Effector memory CD4-positive, alpha-beta T cell (primary cell): ENCODE measurements at regions not wholly inside any gene's neighbourhood (a gene's known extent, or its start where the extent isn't known, plus 50 kb on each side); places are given as distances from the start of the nearest gene placed in this dataset.

Experiments used
- DNase-seq, 3 donors: peaks; one replicate each; pipeline ENCODE4 v3.0.0-alpha.2; 2020
- H3K27ac ChIP-seq: 2 replicates; pipeline ENCODE4 v1.7.0; 2013; ENCODE audit warnings: mild to moderate bottlenecking, low read length, moderate library complexity; ENCODE audit not compliant: insufficient read depth, poor library complexity, severe bottlenecking
- H3K27me3 ChIP-seq: replicated peaks from 2 replicates; pipeline ENCODE4 v1.7.0; 2013; ENCODE audit warnings: mild to moderate bottlenecking, low read length; ENCODE audit not compliant: insufficient read depth, control insufficient read depth, poor library complexity, severe bottlenecking
- H3K36me3 ChIP-seq: 2 replicates; pipeline ENCODE4 v1.7.0; 2013; ENCODE audit warnings: mild to moderate bottlenecking, low read length, moderate library complexity; ENCODE audit not compliant: control insufficient read depth, insufficient read depth
- H3K4me1 ChIP-seq: 2 replicates; pipeline ENCODE4 v1.7.0; 2013; ENCODE audit warnings: low read length, mild to moderate bottlenecking; ENCODE audit not compliant: control insufficient read depth, insufficient read depth, poor library complexity, severe bottlenecking
- H3K4me3 ChIP-seq: 2 replicates; pipeline ENCODE4 v1.7.0; 2013; ENCODE audit warnings: low read length, low read depth, mild to moderate bottlenecking; ENCODE audit not compliant: insufficient read depth, poor library complexity, severe bottlenecking
- H3K9me3 ChIP-seq: 2 replicates; pipeline ENCODE4 v1.7.0; 2013; ENCODE audit warnings: mild to moderate bottlenecking, low read length, moderate library complexity; ENCODE audit not compliant: control insufficient read depth

- H3K4me3 ChIP-seq = no peak overlapping the region
Observed at GRCh38 chr2:196224756-196225155, 53.4 kb upstream of the STK17B start.

GRCh38 chr2:196225213-196225612 lies 53.8 kb upstream of the STK17B start:
- Histone ChIP-seq H3K4me1 (peaks cover 24% of the 10 kb centered on the region), H3K4me3 (no peak overlapping the region), H3K9me3 (no peaks in the 10 kb centered on the region), H3K36me3 (no peaks in the 10 kb centered on the region), H3K27ac (no peak overlapping the region), H3K27me3 (no peaks in the 10 kb centered on the region)
- DNase-seq = no peak

More at GRCh38 chr2:196224756-196225155, 53.4 kb upstream of the STK17B start:
- no peaks in the 10 kb centered on the region for H3K9me3 ChIP-seq
- no peaks in the 10 kb centered on the region for H3K36me3 ChIP-seq
- DNase-seq = no peak
- H3K27me3 ChIP-seq = no peaks in the 10 kb centered on the region
- peaks cover 21% of the 10 kb centered on the region for H3K4me1 ChIP-seq
- no peak overlapping the region for H3K27ac ChIP-seq

- Histone ChIP-seq H3K27me3 (no peaks in the 10 kb centered on the region), H3K4me3 (no peak overlapping the region), H3K36me3 (no peaks in the 10 kb centered on the region), H3K27ac (no peak overlapping the region), H3K4me1 (peaks cover 31% of the 10 kb centered on the region), H3K9me3 (no peaks in the 10 kb centered on the region)
- no peak for DNase-seq
Observed at GRCh38 chr2:196226058-196226706, 54.8 kb upstream of the STK17B start.

- H3K36me3 ChIP-seq = no peaks in the 10 kb centered on the region
- H3K4me1 ChIP-seq = peaks cover 34% of the 10 kb centered on the region
Observed at GRCh38 chr2:196226707-196227065, 55.3 kb upstream of the STK17B start.

GRCh38 chr2:196229013-196229412 lies 57.6 kb upstream of the STK17B start:
- Histone ChIP-seq H3K36me3 (no peaks in the 10 kb centered on the region), H3K27me3 (no peaks in the 10 kb centered on the region), H3K9me3 (no peaks in the 10 kb centered on the region), H3K4me3 (no peak overlapping the region), H3K4me1 (peaks cover 47% of the 10 kb centered on the region), H3K27ac (peak overlapping the region; percentile 87)
- DNase-seq = no peak

More at GRCh38 chr2:196226707-196227065, 55.3 kb upstream of the STK17B start:
- H3K27me3 ChIP-seq = no peaks in the 10 kb centered on the region
- H3K4me3 ChIP-seq = no peak overlapping the region
- no peak overlapping the region for H3K27ac ChIP-seq
- H3K9me3 ChIP-seq = no peaks in the 10 kb centered on the region
- DNase-seq = no peak

GRCh38 chr2:196230061-196230854 lies 58.9 kb upstream of the STK17B start:
- no peak overlapping the region for H3K4me3 ChIP-seq
- DNase-seq = peak; percentile 63 to 69 (median 65)

GRCh38 chr2:196233021-196233804 lies 61.8 kb upstream of the STK17B start:
- no peak for DNase-seq
- Histone ChIP-seq H3K4me3 (no peak overlapping the region), H3K4me1 (peaks cover 56% of the 10 kb centered on the region), H3K27me3 (no peaks in the 10 kb centered on the region), H3K27ac (peak overlapping the region; percentile 54), H3K9me3 (no peaks in the 10 kb centered on the region), H3K36me3 (no peaks in the 10 kb centered on the region)

More at GRCh38 chr2:196230061-196230854, 58.9 kb upstream of the STK17B start:
- H3K4me1 ChIP-seq = peaks cover 59% of the 10 kb centered on the region
- peak overlapping the region; percentile 87 for H3K27ac ChIP-seq
- H3K27me3 ChIP-seq = no peaks in the 10 kb centered on the region
- H3K9me3 ChIP-seq = no peaks in the 10 kb centered on the region
- H3K36me3 ChIP-seq = no peaks in the 10 kb centered on the region

- H3K27me3 ChIP-seq = no peaks in the 10 kb centered on the region
- no peaks in the 10 kb centered on the region for H3K9me3 ChIP-seq
- H3K27ac ChIP-seq = peak overlapping the region; percentile 54
- no peaks in the 10 kb centered on the region for H3K36me3 ChIP-seq
- H3K4me3 ChIP-seq = no peak overlapping the region
- peaks cover 61% of the 10 kb centered on the region for H3K4me1 ChIP-seq
- no peak for DNase-seq
Observed at GRCh38 chr2:196233805-196234475, 62.6 kb upstream of the STK17B start.

- Histone ChIP-seq H3K4me1 (peaks cover 61% of the 10 kb centered on the region), H3K9me3 (no peaks in the 10 kb centered on the region), H3K36me3 (no peaks in the 10 kb centered on the region), H3K4me3 (no peak overlapping the region), H3K27me3 (no peaks in the 10 kb centered on the region), H3K27ac (peak overlapping the region; percentile 54)
- DNase-seq = peak in 2 of 3 donors; percentile 37 to 40
Observed at GRCh38 chr2:196234672-196235071, 63.3 kb upstream of the STK17B start.
